NCI-H2107 treated with DMSO at 0.1 percent for 48 hours (cell line): ENCODE measurements at regions not wholly inside any gene's neighbourhood (a gene's known extent, or its start where the extent isn't known, plus 50 kb on each side); places are given as distances from the start of the nearest gene placed in this dataset.
"Not testable (repeated sequence)": the region's sequence is repeated elsewhere in the genome, so short reads cannot be mapped to it uniquely, and the experiment has no call there.

Source experiments
- DNase-seq: peaks from one replicate; lab custom pipeline; 2025; ENCODE audit not compliant: unreplicated experiment; lab: John Stamatoyannopoulos, UW

DNA sequence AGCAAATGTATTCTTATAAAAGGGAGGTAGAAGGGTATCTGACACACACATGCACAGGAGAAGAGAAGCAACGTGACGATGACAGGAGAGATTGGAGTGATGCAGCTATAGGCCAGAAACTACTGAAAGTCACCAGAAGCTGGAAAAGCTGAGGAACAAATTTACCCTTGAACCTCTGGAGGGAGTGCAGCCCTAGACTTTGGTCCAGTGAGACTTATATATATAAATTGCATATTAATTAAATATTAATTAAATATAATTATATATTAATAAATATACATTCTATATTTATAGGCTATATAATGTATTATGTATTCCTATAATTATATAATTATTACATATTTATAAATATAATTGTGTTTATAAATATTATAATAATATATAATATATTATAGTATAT is 96.5 kb upstream of the LMCD1 start:
- DNase-seq = no peak

DNA sequence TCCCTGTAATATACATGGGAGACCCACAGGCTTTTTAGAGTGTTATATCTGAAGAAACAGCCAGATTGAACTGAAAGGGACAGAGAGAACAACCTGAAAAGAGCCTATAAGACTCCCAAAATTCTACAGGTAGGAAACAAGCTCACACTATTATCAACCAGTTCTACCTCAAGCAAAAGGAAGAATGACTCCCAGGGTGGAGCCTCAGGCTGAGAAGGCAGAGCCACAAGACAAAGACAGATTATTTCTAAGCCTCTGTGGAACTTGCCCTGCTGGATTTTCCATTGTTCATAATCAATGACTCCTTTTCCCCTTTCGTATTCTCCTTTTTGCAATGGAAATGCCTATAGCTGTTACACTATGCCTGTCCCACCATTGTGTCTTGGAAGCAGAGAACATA is 95.1 kb upstream of the LMCD1 start:
- no peak for DNase-seq

DNA sequence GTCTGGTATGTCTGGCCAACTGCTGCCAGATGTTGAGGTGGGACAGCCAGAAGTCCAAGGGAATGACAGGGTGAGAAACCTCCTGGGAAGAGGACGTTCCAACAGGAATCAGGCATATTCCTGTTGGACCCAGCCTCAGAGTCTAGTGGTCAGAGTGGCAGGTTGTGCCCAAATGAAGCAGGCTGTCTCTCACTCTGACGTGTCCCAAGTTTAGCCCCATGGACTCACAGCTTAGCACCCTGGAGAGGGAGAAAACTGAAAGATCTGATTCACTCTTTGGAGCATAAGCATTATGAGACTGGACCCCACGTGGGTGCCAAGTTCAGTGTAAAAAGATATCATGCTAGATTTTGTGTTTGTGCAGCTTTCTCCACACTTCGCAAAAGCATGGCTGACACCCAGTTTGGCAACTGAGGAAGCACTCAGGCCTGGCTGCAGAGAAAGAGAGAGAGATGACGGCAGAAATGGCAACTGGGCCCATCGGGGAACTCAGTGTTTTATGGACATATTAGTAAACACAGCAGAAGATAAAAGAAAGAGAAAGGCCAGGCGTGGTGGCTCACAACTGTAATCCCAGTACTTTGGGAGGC is 88.2 kb upstream of the LMCD1 start:
- no peak for DNase-seq

DNA sequence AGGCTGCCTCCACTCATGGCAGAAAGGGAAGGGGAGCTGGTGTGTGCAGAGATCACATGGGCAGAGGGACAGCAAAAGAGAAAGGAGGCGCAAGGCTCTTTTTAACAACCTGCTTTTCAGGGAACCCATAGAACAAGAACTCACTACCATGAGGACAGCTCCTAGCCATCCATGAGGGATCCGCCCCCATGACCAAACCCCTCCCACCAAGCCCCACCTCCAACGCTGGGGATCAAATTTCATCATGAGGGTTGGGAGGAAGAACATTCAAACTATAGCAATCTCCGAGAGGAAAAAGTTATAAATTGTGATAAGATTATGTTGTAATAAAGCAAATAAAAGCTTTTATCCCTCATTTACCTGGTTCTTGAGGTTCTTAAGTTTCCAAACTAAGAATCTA is 84.7 kb upstream of the LMCD1 start:
- DNase-seq = no peak

DNA sequence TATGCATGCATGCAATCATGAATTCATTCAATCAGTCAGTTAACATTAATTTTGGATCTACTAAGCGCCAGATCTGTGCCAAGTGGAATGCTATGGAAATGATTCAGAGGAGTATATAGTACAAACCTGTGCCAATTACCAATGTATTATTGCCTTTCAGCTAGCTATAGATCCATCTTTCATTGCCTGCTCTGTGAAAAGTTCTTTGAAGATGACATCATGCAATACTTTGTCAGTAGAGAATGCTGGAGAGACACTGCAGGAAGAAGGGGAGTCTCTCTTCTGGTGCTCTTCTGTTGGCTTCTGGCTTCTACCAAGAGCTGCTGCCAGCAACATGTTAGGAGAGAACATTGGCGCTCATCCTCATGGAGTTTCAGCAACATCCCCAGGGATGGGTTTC is 81.0 kb upstream of the LMCD1 start:
- no peak for DNase-seq

DNA sequence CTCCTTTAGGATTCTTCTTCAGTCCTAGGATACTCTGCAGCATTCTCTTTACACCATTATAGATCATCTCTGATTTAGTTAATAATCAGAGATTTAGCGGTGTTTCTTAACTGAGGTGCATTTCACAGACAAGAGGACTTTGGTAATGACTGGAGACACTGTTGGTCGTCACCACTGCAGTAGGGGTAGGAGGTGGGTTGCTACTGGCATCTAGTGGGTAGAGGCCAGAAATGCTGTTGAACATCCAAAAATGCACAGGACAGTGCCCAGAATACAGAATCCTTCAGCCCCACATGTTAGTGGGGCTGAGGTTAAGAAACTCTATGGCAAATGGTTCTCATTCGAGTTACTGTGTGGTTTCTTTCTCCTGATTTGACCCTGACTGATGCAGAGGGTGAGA is 80.4 kb upstream of the LMCD1 start:
- DNase-seq = no peak

DNA sequence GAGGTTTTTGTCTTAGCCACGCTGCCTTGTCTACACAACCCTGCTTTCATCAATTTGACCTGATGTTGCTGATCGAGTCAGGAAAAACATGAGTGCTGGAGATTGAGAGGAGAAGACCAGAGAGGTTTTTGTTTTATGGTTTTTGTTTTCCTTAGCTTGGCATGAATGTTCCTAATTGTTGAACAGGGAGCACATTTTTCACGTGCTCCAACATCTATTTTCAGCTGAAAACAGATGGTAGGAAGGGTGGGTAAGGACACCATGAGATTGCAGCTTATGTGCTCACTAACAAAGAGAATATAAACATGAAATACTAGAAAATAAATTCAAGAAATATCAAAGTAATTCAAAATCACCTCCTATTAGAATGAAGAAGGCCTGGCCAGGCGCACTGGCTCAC is 79.9 kb upstream of the LMCD1 start:
- no peak for DNase-seq

DNA sequence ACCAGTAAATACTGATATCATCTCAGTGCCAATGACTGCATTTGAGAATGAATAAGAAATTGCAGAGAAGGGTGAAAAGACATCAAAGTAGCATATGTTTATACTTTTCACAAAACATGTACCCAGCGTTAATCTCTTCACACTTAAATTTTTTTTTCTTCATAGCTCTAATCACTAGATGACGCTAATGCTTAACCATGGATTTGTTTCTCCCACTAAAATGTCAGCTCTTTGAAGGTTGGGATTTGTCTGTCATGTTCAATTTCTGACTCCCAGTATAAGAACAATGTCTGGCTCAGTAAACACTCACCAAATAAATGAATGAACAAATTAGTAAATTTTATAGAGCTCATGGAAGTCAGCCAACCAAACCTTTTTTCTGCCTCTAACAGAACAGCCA is 78.3 kb upstream of the LMCD1 start:
- no peak for DNase-seq

DNA sequence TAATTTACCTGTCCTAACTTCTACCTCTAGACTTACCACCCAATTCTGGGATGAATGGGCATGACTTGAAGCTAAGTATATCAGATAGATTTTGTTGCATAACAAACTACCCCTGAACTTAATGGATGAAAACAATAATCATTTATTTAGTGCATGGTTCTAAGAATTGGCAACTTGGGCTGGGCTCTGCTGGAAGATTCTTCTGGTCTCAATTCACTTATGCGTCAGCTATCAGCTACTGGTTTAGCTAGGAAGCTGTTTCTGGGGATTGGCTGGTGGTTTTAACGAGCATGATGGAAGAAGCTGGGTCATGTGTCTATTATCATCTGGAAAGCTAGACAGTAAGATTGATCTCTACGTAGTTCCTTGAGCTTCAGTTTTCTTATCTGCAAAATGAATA is 77.3 kb upstream of the LMCD1 start:
- DNase-seq = no peak

DNA sequence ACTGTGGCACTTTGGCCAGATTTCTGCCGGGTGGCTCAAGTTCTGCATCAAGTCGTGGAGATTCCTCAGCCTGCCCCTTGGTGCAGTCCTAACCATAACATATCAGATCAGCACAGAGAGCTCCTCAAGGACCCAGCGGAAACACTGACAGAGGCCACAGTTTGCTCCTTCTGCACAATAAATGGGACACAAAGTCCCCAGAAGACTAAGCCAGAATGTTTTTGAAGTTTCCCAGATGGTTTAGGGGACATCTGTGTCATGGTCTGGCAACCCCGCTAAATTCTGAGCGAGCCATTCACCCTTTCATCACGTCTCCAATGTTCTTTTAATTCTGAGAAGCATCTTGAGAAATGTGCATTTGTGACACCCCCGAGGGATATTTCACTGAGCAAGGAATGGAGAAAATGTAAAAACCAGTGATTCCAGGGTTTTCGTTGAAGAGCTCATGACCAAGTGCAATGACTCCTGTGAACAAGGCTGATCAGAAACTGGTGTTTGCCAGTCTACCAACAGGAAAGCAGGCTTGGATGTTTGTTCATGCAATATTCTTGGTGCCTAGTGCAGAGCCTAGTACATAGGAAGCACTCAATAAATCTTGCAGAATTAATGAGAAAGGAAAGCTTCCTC is 64.8 kb upstream of the LMCD1 start:
- no peak for DNase-seq

DNA sequence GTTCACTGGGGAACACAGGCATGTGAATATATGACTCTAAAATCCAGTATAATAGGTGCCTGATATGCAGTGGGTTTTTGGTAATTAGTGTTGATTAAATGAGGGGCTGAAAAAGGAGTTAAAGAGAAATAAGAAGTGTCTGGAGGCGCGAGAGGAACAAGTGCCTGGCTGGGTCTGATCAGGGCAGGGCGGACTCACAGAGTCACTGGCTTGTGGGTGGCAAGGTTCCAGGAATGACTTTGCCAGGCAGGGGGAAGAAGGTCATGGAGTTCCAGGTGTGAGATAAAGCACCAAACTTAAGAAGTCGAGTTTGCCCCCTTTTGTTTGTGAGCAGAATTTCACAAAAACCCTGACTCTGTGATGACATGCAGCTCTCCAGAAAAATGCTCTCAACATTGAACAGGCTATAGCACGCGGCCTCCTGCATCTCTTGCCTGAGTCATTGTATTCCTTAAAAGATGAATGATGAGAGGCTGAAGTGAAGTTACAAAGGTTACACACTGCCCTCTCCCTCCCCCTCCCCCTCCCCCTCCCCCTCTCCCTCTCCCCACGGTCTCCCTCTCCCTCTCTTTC is 63.0 kb upstream of the LMCD1 start:
- DNase-seq = no peak

DNA sequence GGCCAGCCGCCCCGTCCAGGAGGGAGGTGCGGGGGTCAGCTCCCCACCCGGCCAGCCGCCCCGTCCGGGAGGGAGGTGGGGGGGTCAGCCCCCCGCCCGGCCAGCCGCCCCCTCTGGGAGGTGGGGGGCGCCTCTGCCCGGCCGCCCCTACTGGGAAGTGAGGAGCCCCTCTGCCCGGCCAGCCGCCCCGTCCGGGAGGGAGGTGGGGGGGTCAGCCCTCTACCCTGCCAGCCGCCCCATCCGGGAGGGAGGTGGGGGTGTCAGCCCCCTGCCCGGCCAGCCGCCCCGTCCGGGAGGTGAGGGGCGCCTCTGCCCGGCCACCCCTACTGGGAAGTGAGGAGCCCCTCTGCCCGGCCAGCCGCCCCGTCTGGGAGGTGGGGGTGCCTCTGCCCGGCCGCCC is 61.5 kb upstream of the LMCD1 start:
- DNase-seq = not testable (repeated sequence)

DNA sequence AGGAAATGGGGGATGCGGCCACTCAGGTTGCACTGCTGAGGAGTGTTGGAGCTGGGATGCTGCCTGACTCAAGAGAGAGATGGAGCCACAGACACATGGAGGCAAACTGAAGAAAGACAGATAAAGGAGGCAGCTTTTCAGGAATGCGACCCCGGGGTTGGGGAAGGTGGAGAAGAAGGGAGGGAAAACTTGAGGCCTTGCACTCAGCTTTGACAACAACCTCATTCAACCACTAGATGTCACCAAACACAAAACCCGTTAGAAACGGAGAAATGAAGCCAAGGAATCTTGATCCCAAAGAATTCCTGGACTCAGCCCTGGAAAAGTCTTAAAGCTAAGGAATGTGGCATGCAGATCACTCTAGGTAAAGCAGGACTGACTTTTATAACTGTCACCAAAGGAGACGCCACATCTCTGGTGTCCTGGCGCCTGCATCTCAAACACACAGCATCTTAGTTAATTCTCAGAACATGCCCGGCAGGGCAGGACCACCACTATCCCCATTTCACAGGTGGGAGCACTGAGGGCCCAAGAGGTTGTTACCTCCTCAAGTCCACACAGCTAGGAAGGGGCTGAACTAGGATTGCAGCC is 59.6 kb upstream of the LMCD1 start:
- DNase-seq = no peak

DNA sequence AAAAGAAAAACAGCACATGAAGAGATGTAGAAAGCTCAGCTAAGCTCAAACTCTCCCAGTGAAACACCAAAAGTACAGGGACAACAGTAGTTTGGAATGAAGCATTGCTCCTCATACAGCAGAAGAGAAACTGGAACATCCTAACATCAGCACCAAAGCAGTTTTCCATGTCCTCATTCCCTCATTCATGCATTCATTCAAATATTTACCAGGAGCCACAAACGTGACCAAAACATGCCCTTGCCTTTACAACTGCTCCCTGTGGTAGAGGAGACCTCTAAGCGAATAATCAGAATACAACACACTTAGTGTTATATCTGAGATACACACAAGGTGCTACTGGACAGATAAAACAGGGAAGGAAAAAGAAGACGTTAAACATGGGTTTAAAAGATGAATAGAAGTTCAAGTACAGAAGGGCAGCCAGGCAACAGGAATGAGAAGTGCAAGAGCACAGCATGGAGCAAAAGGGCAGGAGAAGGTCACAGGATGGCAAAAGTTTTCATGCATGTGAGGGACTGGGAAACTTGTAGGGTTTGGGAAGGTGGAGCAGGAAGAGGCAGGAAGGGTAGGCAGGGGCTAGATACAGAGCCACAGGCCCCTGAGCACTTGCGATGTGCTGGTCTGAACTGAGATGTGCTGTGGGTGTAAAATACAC is 58.5 kb upstream of the LMCD1 start:
- no peak for DNase-seq

DNA sequence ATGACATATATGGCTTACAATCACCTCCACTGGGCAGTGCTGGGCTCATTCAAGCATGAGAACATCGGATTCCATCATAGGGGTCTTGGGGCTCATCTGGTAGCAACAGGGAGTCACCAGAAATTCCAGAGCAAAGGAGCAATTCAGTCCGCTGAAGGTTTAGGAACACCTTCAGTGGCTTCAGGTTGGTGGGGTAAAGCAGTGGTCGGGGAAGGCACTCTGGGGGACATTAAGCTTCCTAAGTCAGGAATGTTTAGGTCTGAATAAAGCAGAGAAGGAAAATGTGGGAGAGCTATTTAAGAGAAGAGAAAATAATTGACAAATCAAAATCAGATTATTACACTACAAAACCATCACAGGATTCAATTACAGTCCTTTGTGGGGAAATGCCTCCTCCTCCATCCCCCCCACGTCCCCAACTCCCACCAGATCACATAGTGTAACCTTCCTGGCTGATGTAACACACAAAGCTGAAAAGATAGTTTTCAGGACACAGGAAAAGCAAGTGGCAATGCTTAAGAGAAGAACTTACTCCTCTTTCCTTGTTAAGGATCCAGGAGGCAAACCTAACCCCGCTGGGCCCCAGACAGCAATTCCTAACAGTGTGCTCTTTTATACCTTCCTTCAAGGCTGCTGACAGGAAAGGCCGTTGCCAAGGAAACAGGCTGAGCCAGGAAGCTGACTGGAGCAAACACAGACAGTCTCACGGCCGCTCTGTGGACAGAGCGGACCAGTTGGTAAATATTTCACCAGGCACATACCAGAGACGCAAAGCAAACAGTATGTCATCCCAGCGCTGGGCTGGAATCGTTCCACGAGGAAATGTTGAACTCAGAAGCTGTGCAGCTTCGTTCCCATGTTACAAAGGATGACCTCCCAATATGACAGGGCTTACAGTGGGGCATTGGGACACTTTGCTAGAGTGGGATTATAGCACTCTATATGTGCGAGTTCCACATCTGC is 57.5 kb upstream of the LMCD1 start:
- DNase-seq = no peak

DNA sequence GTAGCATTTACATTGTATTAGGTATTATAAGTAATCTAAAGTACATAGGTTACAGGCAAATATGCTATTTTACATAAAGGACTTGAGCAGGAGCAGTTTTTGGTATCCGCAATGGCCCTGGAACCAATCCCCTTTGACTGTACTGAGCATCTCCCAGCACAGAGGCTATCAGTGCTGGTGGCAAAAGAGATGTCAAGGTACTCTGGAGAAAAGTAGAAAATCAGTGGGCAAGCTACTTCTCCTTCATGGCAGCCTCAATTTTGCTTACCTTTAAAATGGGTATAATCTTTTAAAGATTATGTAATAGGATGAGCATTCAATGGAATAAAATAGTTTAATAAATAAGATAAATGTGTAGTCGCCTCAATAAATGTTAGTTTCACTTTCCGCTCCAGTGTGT is 56.7 kb upstream of the LMCD1 start:
- DNase-seq = no peak

DNA sequence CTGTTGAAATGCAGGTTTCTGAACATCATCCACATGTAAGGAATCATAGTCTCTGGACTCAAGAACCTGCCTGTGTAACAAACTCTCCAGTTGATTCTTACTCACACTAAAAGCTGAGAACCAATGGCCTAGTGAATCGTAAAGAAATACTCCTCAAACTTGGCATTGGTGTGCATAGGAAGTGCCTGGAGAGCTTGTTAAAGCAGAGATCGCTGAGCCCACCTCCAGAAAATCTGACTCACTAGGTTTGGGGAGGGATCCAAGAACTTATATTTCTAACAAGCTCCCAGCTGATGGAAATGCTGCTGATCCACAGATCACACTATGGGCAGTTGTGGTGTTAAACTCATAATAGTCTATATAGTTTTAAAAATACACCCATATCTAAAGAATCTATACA is 55.8 kb upstream of the LMCD1 start:
- DNase-seq = no peak

DNA sequence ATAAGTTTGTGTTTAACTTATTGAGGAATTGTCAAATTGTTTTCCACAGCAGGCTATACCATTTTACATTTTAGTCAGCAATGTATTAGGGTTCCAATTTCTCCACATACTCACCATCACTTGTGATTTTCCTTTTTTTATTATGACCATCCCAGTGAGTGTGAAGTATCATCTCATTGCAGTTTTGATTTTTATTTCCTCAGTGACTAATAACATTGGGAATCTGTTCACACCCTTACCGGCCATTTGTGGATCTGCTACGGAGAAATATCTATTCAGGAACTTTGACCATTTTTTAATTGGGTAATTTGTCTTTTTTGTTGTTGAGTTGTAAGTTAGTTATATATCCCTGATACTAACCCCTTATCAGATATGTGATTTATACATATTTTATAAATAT is 54.8 kb upstream of the LMCD1 start:
- no peak for DNase-seq

DNA sequence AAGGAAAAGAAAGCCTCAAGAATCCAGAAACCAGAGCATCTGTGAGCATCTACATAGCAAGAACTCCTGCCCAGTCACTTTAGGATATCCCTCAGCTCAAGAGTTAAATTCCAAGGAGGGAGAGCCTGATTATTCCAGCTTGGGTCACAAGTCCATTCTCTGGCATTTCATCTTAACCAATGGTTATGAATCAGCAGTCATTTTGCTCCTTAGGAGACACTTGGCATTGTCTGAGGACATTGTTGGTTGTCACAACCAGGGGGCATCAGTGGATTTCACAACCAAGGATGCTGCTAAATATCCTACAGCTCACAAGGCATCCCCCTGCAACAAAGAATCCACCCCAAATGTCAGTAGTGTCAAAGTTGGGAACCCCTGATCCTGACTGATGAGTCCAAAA is 51.0 kb upstream of the LMCD1 start:
- DNase-seq = no peak

DNA sequence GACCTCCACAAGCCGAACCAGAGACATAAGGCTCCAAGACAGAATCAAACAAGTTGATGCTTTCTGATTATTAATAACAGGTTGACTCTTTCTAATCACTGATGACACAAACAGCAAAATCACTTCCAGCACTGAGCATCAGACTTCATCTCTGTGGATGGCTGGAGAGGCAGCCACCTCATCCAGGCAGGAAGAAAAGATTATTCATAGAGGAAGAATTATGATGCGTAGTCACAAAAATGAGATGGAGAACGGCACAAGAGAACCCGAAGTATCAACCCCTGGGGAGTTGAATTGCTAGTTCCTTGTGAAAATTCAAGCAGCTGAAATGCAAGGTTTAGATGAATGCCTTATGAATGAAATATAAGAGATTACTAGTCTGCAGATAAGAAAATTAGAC is 49.9 kb upstream of the LMCD1 start:
- no peak for DNase-seq
